CD14-positive monocyte (primary cell): ENCODE measurements at regions not wholly inside any gene's neighbourhood (a gene's known extent, or its start where the extent isn't known, plus 50 kb on each side); places are given as distances from the start of the nearest gene placed in this dataset.

Experiments
- DNase-seq, 3 donors: peaks; one replicate each; pipeline ENCODE4 v3.0.0-alpha.2; 2011 to 2022
- H2AFZ ChIP-seq: 2 replicates; pipeline ENCODE4 v1.6.0; 2012; ENCODE audit warnings: mild to moderate bottlenecking, low read depth, low read length, inconsistent platforms; ENCODE audit not compliant: insufficient read depth, poor library complexity, severe bottlenecking
- H3K27ac ChIP-seq, 2 donors: 1 replicate in 1 of 2; 2 replicates in 1 of 2; pipeline ENCODE4 v1.5.1; 2012 to 2013; ENCODE audit warnings: low read length in 2 of 2, control low read depth in 1 of 2, inconsistent platforms in 1 of 2, low read depth in 1 of 2, mild to moderate bottlenecking in 1 of 2
- H3K27me3 ChIP-seq, 2 donors: one replicate each; pipeline versions ENCODE4 v1.6.0 to v1.6.1; 2011 to 2013; ENCODE audit warnings: low read length in 2 of 2; ENCODE audit not compliant: control insufficient read depth in 2 of 2, insufficient read depth in 2 of 2
- H3K36me3 ChIP-seq, 2 donors: replicated peaks in 1 of 2; 1 replicate in 1 of 2; 2 replicates in 1 of 2; pipeline versions ENCODE4 v1.5.1 to v1.6.1; 2012 to 2013; ENCODE audit warnings: low read length in 2 of 2, control low read depth in 1 of 2, inconsistent platforms in 1 of 2, mild to moderate bottlenecking in 1 of 2; ENCODE audit not compliant: insufficient read depth in 2 of 2, control insufficient read depth in 1 of 2
- H3K4me1 ChIP-seq, 2 donors: 1 replicate in 1 of 2; 2 replicates in 1 of 2; pipeline versions ENCODE4 v1.5.1 to v1.6.1; 2012 to 2013; ENCODE audit warnings: low read length in 2 of 2, control low read depth in 1 of 2, inconsistent platforms in 1 of 2, mild to moderate bottlenecking in 1 of 2, moderate library complexity in 1 of 2; ENCODE audit not compliant: insufficient read depth in 2 of 2, control insufficient read depth in 1 of 2
- H3K4me2 ChIP-seq: replicated peaks from 2 replicates; pipeline ENCODE3; 2012; ENCODE audit warnings: low read length, moderate library complexity, mild to moderate bottlenecking; ENCODE audit not compliant: poor library complexity, severe bottlenecking; ENCODE audit errors: extremely low read depth
- H3K4me3 ChIP-seq, 3 experiments: fragments of 200-600 bp in 1 of 3; sonication (generic) in 1 of 3; replicated peaks in 1 of 3; 1 replicate in 2 of 3; 2 replicates in 1 of 3; pipeline ENCODE4 v1.5.1; 2011 to 2013; ENCODE audit warnings: low read length in 3 of 3, mild to moderate bottlenecking in 3 of 3, control low read depth in 2 of 3, low read depth in 2 of 3, inconsistent platforms in 1 of 3, moderate library complexity in 1 of 3
- H3K79me2 ChIP-seq: 2 replicates; pipeline ENCODE4 v1.6.0; 2012; ENCODE audit warnings: mild to moderate bottlenecking, control low read depth, inconsistent platforms, low read length, moderate library complexity; ENCODE audit not compliant: insufficient read depth
- H3K9ac ChIP-seq: 2 replicates; pipeline ENCODE4 v1.6.0; 2017; ENCODE audit warnings: low read length, mild to moderate bottlenecking; ENCODE audit not compliant: insufficient read depth, poor library complexity, severe bottlenecking
- H3K9me3 ChIP-seq, 2 donors: replicated peaks in 1 of 2; 1 replicate in 1 of 2; 2 replicates in 1 of 2; pipeline versions ENCODE4 v1.5.1 to v1.6.1; 2012 to 2013; ENCODE audit warnings: low read length in 2 of 2, control low read depth in 1 of 2; ENCODE audit not compliant: control insufficient read depth in 1 of 2, insufficient read depth in 1 of 2
- H4K20me1 ChIP-seq: 2 replicates; pipeline ENCODE4 v1.6.0; 2012; ENCODE audit warnings: mild to moderate bottlenecking, low read length, control low read depth, moderate library complexity; ENCODE audit not compliant: insufficient read depth
- H3K27ac Mint-ChIP-seq, 7 donors: one replicate each; pipeline ENCODE4 v1.8.0; 2020; ENCODE audit warnings: mild to moderate bottlenecking in 7 of 7, mixed read lengths in 7 of 7, moderate library complexity in 6 of 7, inconsistent platforms in 2 of 7
- H3K27me3 Mint-ChIP-seq, 3 donors: one replicate each; pipeline ENCODE4 v1.8.0; 2021 to 2022; ENCODE audit warnings: low read depth in 3 of 3, mild to moderate bottlenecking in 3 of 3, mixed read lengths in 3 of 3, moderate library complexity in 3 of 3, inconsistent platforms in 1 of 3
- H3K36me3 Mint-ChIP-seq, 2 donors: one replicate each; pipeline ENCODE4 v1.8.0; 2020; ENCODE audit warnings: mixed read lengths in 2 of 2, inconsistent platforms in 1 of 2, mild to moderate bottlenecking in 1 of 2
- H3K4me1 Mint-ChIP-seq: one replicate; pipeline ENCODE4 v1.8.0; 2020; ENCODE audit warnings: mild to moderate bottlenecking, mixed read lengths
- H3K4me3 Mint-ChIP-seq, 2 donors: one replicate each; pipeline ENCODE4 v1.8.0; 2020; ENCODE audit warnings: mild to moderate bottlenecking in 2 of 2, mixed read lengths in 2 of 2, moderate library complexity in 1 of 2
- H3K9me3 Mint-ChIP-seq, 7 donors: one replicate each; pipeline ENCODE4 v1.8.0; 2020 to 2022; ENCODE audit warnings: mixed read lengths in 7 of 7, mild to moderate bottlenecking in 6 of 7, moderate library complexity in 6 of 7, inconsistent platforms in 2 of 7
- WGBS: methylation state at CpG from one replicate; pipeline ENCODE4 v1.1.5; 2013; ENCODE audit warnings: missing lambda C conversion rate; ENCODE audit not compliant: insufficient coverage; 5-methylcytosine and 5-hydroxymethylcytosine counted together
- intact Hi-C, 2 donors: fragments of 100-400 bp; cut with micrococcal nuclease; formaldehyde crosslinking; loops; one replicate each; pipeline versions ENCODE4 v1.15.0 to v1.15.1; 2023
- TF ChIP-seq, protein P1 (sequence below): fragments of 200-600 bp; IDR thresholded peaks from one replicate; pipeline ENCODE4 v1.8.0; 2022; ENCODE audit warnings: antibody characterized with exemption, mild to moderate bottlenecking

DNA sequence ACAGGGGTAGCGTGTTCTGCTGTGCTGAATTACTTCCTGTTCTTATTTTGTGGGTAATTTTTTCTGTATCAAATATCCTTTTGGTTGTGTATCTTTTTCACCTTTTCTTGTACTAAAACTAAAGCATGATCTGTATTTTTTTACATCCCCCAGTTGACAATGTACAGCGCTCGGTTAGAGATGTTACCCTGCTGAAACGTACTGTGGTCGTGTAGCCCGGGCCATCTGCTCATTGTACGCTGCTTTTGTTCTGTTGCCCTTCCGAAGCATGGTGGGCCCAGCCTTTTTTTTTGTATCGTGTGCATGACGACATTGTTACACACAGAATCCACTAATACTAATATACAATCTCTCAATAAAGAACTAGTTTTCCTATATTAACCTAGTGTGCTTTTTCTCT lies 233.1 kb downstream of the HAUS1 start:
- H3K36me3 ChIP-seq = no peaks in the 10 kb centered on the region
- Mint-ChIP-seq H3K9me3 (peaks cover 0 to 7% (median 5%) of the 10 kb centered on the region in 7 donors), H3K4me3 (peak overlapping the region in 1 of 2 donors; percentile 79), H3K27ac (no peak overlapping the region), H3K4me1 (peaks cover 62% of the 10 kb centered on the region), H3K27me3 (peaks cover 63 to 71% (median 65%) of the 10 kb centered on the region in 3 donors), H3K36me3 (peaks cover 11 to 15% of the 10 kb centered on the region in 2 donors)
- no peak overlapping the region for H3K27ac ChIP-seq
- intact Hi-C loops = no loop called here
- no peak for DNase-seq
- H3K9ac ChIP-seq = no peak overlapping the region
- no peaks in the 10 kb centered on the region for H3K79me2 ChIP-seq
- peak overlapping the region; percentile 30 for H2AFZ ChIP-seq
- H3K27me3 ChIP-seq = peaks cover 50 to 61% of the 10 kb centered on the region in 2 donors
- TF ChIP-seq, protein P1, sequence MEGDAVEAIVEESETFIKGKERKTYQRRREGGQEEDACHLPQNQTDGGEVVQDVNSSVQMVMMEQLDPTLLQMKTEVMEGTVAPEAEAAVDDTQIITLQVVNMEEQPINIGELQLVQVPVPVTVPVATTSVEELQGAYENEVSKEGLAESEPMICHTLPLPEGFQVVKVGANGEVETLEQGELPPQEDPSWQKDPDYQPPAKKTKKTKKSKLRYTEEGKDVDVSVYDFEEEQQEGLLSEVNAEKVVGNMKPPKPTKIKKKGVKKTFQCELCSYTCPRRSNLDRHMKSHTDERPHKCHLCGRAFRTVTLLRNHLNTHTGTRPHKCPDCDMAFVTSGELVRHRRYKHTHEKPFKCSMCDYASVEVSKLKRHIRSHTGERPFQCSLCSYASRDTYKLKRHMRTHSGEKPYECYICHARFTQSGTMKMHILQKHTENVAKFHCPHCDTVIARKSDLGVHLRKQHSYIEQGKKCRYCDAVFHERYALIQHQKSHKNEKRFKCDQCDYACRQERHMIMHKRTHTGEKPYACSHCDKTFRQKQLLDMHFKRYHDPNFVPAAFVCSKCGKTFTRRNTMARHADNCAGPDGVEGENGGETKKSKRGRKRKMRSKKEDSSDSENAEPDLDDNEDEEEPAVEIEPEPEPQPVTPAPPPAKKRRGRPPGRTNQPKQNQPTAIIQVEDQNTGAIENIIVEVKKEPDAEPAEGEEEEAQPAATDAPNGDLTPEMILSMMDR = no peak
- no peak overlapping the region for H3K4me3 ChIP-seq
- WGBS = 78% methylated on average over 9 of the region's 10 CpGs
- no peaks in the 10 kb centered on the region for H4K20me1 ChIP-seq
- H3K4me2 ChIP-seq = peak overlapping the region; percentile 25
- H3K4me1 ChIP-seq = peaks cover 42 to 65% of the 10 kb centered on the region in 2 donors
- H3K9me3 ChIP-seq = peaks cover 0 to 6% of the 10 kb centered on the region in 2 donors

DNA sequence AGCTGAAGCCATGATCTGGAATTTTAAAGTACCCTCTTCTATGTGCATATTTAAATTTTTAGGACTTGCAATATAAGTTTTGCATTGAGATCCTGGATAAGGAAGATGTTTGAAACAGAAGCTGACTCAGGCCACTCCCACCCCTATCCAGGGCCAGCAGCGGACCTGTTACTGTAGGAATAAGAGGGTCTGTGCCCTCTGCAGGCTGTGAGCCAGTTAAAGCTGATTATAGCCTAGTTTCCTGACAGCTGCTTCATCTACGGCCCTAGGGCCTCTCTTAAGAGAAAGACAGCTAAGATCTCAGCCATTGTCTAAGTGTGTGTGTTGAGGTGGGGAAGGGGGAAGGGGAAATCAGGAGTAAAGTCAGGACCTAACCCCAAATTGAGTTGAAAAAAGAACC lies 234.0 kb downstream of the HAUS1 start:
- peaks cover 51 to 72% of the 10 kb centered on the region in 2 donors for H3K4me1 ChIP-seq

More for the DNA sequence above, 234.0 kb downstream of the HAUS1 start:
- Histone ChIP-seq H3K79me2 (no peaks in the 10 kb centered on the region), H3K36me3 (no peaks in the 10 kb centered on the region), H2AFZ (no peak overlapping the region), H3K27me3 (peaks cover 40 to 52% of the 10 kb centered on the region in 2 donors), H3K9ac (no peak overlapping the region), H3K9me3 (peaks cover 0 to 3% of the 10 kb centered on the region in 2 donors), H3K4me2 (no peak overlapping the region), H3K27ac (no peak overlapping the region), H3K4me3 (no peak overlapping the region), H4K20me1 (no peaks in the 10 kb centered on the region)
- H3K27ac Mint-ChIP-seq = no peak overlapping the region
- peaks cover 9 to 15% of the 10 kb centered on the region in 2 donors for H3K36me3 Mint-ChIP-seq
- peaks cover 68% of the 10 kb centered on the region for H3K4me1 Mint-ChIP-seq
- peaks cover 53 to 62% (median 55%) of the 10 kb centered on the region in 3 donors for H3K27me3 Mint-ChIP-seq
- H3K9me3 Mint-ChIP-seq = peaks cover 0 to 7% (median 5%) of the 10 kb centered on the region in 7 donors
- DNase-seq = no peak
- intact Hi-C loops = no loop called here
- WGBS = no CpG with 5 or more reads among the region's 2 CpGs
- H3K4me3 Mint-ChIP-seq = peak overlapping the region in 1 of 2 donors; percentile 79
- TF ChIP-seq, protein P1 = no peak
